ENCODE measurements at regions not wholly inside any gene's neighbourhood (a gene's known extent, or its start where the extent isn't known, plus 50 kb on each side); places are given as distances from the start of the nearest gene placed in this dataset.

GRCh38 chr5:53180538-53180937, 71.0 kb upstream of the MOCS2 start:
- DNase-seq (ENCODE audit: extremely low read depth, low read depth): no peak

GRCh38 chr5:53180991-53181390, 71.4 kb upstream of the MOCS2 start:
- TF ChIP-seq CTCF (IDR thresholded peaks at IDR 0.05; ENCODE audit: low read depth, low read length, missing control alignments): no peak
- H3K4me3 ChIP-seq (replicated peaks; ENCODE audit: low read depth, low read length): no peak overlapping the region
- DNase-seq (ENCODE audit: extremely low read depth, low read depth): no peak

More at GRCh38 chr5:53180538-53180937, 71.0 kb upstream of the MOCS2 start:
- no peak overlapping the region for H3K4me3 ChIP-seq (replicated peaks; ENCODE audit: low read depth, low read length)
- no peak for TF ChIP-seq CTCF (IDR thresholded peaks at IDR 0.05; ENCODE audit: low read depth, low read length, missing control alignments)

- H3K4me3 ChIP-seq (replicated peaks; ENCODE audit: low read depth, low read length): no peak overlapping the region
- TF ChIP-seq CTCF (IDR thresholded peaks at IDR 0.05; ENCODE audit: low read depth, low read length, missing control alignments): no peak
- no peak for DNase-seq (ENCODE audit: extremely low read depth, low read depth)
These were observed 74.3 kb upstream of the MOCS2 start for GRCh38 chr5:53183880-53184279.

GRCh38 chr5:53191548-53192165, 82.1 kb upstream of the MOCS2 start:
- DNase-seq (ENCODE audit: extremely low read depth, low read depth): no peak
- no peak for TF ChIP-seq CTCF (IDR thresholded peaks at IDR 0.05; ENCODE audit: low read depth, low read length, missing control alignments)
- H3K4me3 ChIP-seq (replicated peaks; ENCODE audit: low read depth, low read length): no peak overlapping the region

- DNase-seq (ENCODE audit: extremely low read depth, low read depth): peak; percentile 17
- H3K4me3 ChIP-seq (replicated peaks; ENCODE audit: low read depth, low read length): no peak overlapping the region
- TF ChIP-seq CTCF (IDR thresholded peaks at IDR 0.05; ENCODE audit: low read depth, low read length, missing control alignments): no peak
These were observed 84.5 kb upstream of the MOCS2 start for GRCh38 chr5:53194086-53194485.

- no peak for DNase-seq (ENCODE audit: extremely low read depth, low read depth)
- no peak overlapping the region for H3K4me3 ChIP-seq (replicated peaks; ENCODE audit: low read depth, low read length)
- no peak for TF ChIP-seq CTCF (IDR thresholded peaks at IDR 0.05; ENCODE audit: low read depth, low read length, missing control alignments)
These were observed 90.3 kb upstream of the MOCS2 start for GRCh38 chr5:53199882-53200281.

GRCh38 chr5:53200306-53200705, 90.7 kb upstream of the MOCS2 start:
- no peak for DNase-seq (ENCODE audit: extremely low read depth, low read depth)
- no peak for TF ChIP-seq CTCF (IDR thresholded peaks at IDR 0.05; ENCODE audit: low read depth, low read length, missing control alignments)
- no peak overlapping the region for H3K4me3 ChIP-seq (replicated peaks; ENCODE audit: low read depth, low read length)
